ENCODE measurements at regions not wholly inside any gene's neighbourhood (a gene's known extent, or its start where the extent isn't known, plus 50 kb on each side); places are given as distances from the start of the nearest gene placed in this dataset.

- no peak overlapping the region for H3K4me2 ChIP-seq
- DNase-seq, result no peak
- H3K4me1 ChIP-seq (ENCODE audit: control insufficient read depth in 1 of 2, insufficient read depth in 2 of 2, low read depth in 1 of 2, low read length in 1 of 2), result no peaks in the 10 kb centered on the region
- no peaks in the 10 kb centered on the region for H3K9me3 ChIP-seq
- TF ChIP-seq NFIC (IDR thresholded peaks at IDR 0.05; ENCODE audit: borderline replicate concordance), result no peak
- TF ChIP-seq EP300 (IDR thresholded peaks at IDR 0.05; ENCODE audit: borderline replicate concordance in 1 of 2, low read depth in 1 of 2, low read length in 1 of 2), result no peak
- TF ChIP-seq RAD21 (IDR thresholded peaks at IDR 0.05; ENCODE audit: low read length), result no peak
- TF ChIP-seq USF1 (IDR thresholded peaks at IDR 0.05; ENCODE audit: borderline replicate concordance, low read depth), result no peak
- no peak for TF ChIP-seq FOSL2 (IDR thresholded peaks at IDR 0.05; ENCODE audit: borderline replicate concordance, low read depth)
- no peak for TF ChIP-seq EZH2phosphoT487 (IDR thresholded peaks at IDR 0.05; ENCODE audit: borderline replicate concordance, low read depth)
- TF ChIP-seq IRF3 (IDR thresholded peaks at IDR 0.05; ENCODE audit: low read depth, low read length), result no peak
- TF ChIP-seq REST (IDR thresholded peaks at IDR 0.05; ENCODE audit: low read depth, low read length), result no peak
- TF ChIP-seq MEF2A (IDR thresholded peaks at IDR 0.05; ENCODE audit: borderline replicate concordance, low read depth), result no peak
- no peak for TF ChIP-seq SMC3 (IDR thresholded peaks at IDR 0.05; ENCODE audit: low read depth, low read length)
- no peak for TF ChIP-seq MAX (IDR thresholded peaks at IDR 0.05; ENCODE audit: low read depth)
- no peak for TF ChIP-seq ELF1 (IDR thresholded peaks at IDR 0.05)
- TF ChIP-seq RCOR1 (IDR thresholded peaks at IDR 0.05; ENCODE audit: low read length), result no peak
- no peak for TF ChIP-seq CHD2 (IDR thresholded peaks at IDR 0.05; ENCODE audit: low read length, partially characterized antibody)
- no peak for TF ChIP-seq TCF12 (IDR thresholded peaks at IDR 0.05)
- TF ChIP-seq TEAD4 (IDR thresholded peaks at IDR 0.05; ENCODE audit: borderline replicate concordance, insufficient read depth), result no peak
- no peaks in the 10 kb centered on the region; the same call in 1 of the 2 replicates for H3K27me3 ChIP-seq (ENCODE audit: insufficient read depth)
- H3K4me3 ChIP-seq (ENCODE audit: low read depth in 2 of 2, low read length in 1 of 2), result no peak overlapping the region
- 17% methylated on average over 3 of the region's 3 CpGs for WGBS (ENCODE audit: low lambda C conversion rate)
- H3F3A ChIP-seq (replicated peaks; ENCODE audit: insufficient read depth), result no peaks in the 10 kb centered on the region
- ChIA-PET POLR2A (no interaction called here), CTCF (no interaction called here)
- H3K27ac ChIP-seq (ENCODE audit: low read depth in 2 of 2, low read length in 1 of 2), result no peak overlapping the region
- no peaks in the 10 kb centered on the region for H3K79me2 ChIP-seq (ENCODE audit: insufficient read depth)
- no peak overlapping the region for H3K9ac ChIP-seq
- no peaks in the 10 kb centered on the region for H3K36me3 ChIP-seq (replicated peaks in 1 of 2; ENCODE audit: control insufficient read depth in 1 of 2, insufficient read depth in 2 of 2, low read length in 1 of 2)
- no peak overlapping the region for H2AFZ ChIP-seq (ENCODE audit: low read depth)
- no peaks in the 10 kb centered on the region for H4K20me1 ChIP-seq (ENCODE audit: insufficient read depth)
- no peaks in the 10 kb centered on the region for H3K9me2 ChIP-seq
These were observed 102.7 kb upstream of the IVNS1ABP start for GRCh38 chr1:185419718-185420117.
